HG03135 (cell line): ENCODE measurements at regions not wholly inside any gene's neighbourhood (a gene's known extent, or its start where the extent isn't known, plus 50 kb on each side); places are given as distances from the start of the nearest gene placed in this dataset.

Source experiments
- ATAC-seq: cut with Tn5 transposase; IDR thresholded peaks from one replicate; pipeline ENCODE4 v1.9.1; 2021; ENCODE audit warnings: mild to moderate bottlenecking, moderate library complexity; ENCODE audit not compliant: unreplicated experiment

- no peak for ATAC-seq
Measured at GRCh38 chr2:118171546-118171945, 83.3 kb downstream of the INSIG2 start.

- ATAC-seq: no peak
Measured at GRCh38 chr2:118169359-118170005, 81.2 kb downstream of the INSIG2 start.

DNA sequence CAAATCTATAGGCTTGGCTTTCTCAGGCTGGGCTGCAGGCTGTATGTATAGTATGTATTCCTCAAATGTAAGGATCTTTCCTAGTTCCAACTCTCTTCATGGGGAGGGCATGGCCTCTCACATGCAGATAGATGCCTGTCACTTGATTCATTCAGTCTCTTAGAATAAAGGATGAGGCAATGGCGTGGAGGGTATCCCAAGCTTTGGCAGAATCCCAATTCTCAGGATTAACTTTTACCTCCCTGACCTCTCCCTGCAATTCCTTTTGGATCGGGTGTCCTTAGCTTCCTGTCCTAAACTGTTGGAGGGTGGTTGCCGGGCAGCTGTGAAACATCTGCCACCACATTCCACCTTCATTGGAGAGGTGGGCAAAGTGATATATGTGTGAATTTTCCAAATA is 80.3 kb downstream of the INSIG2 start:
- no peak for ATAC-seq

- no peak for ATAC-seq
Measured at GRCh38 chr2:118167026-118167425, 78.8 kb downstream of the INSIG2 start.

DNA sequence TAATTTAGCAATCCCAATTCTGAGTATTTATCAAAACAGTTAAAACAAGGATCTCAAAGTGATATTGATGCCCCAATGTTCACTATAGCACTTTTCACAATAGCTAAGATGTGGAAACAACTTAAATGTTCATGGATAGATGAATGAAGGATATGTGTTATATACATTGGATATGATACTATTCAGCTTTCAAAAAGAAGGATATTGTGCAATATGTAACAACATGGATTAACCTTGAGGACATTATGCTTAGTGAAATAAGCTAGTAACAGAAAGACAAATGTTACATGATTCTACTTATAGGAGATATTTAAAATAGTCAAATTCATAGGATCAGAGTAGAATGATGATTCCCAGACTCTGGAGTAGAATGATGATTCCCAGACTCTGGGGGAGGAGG is 78.0 kb downstream of the INSIG2 start:
- ATAC-seq: no peak

DNA sequence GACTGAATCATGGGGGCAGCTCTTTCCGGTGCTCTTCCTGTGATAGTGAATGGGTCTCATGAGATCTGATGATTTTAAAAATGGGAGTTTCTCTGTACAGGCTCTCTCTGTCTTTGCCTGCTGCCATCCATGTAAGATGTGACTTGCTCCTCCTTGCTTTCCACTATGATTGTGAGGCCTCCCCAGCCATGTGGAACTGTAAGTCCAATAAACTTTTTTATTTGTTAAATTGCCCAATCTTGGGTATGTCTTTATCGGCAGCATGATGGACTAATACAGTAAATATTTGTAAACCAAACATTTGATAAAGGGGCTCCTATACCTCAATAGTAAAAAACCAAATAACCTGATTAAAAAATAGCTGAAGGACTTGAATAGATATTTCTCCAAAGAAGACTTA is 77.3 kb downstream of the INSIG2 start:
- ATAC-seq: no peak
